ENCODE measurements at regions not wholly inside any gene's neighbourhood (a gene's known extent, or its start where the extent isn't known, plus 50 kb on each side); places are given as distances from the start of the nearest gene placed in this dataset.

DNA sequence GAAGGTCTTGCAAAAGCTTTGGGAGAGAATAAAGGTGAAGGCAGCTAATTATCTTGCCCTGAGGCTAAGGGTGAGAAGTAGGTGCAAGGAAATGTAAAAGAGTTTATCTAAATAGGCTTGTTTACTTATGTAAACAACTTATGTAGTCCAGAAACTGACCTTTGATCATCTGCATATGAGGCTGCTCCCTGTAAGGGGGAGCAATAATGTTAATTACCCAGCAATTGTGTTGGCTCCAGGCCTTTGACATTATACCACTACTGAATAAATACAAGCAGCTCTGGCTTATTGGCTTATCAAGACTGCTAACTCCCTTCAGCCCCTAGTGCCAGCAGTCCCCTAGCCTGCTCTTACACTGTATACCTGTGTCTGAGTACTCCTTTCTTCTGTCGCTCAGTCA lies 303.7 kb upstream of the GNPDA2 start:
- TF ChIP-seq, protein P1, sequence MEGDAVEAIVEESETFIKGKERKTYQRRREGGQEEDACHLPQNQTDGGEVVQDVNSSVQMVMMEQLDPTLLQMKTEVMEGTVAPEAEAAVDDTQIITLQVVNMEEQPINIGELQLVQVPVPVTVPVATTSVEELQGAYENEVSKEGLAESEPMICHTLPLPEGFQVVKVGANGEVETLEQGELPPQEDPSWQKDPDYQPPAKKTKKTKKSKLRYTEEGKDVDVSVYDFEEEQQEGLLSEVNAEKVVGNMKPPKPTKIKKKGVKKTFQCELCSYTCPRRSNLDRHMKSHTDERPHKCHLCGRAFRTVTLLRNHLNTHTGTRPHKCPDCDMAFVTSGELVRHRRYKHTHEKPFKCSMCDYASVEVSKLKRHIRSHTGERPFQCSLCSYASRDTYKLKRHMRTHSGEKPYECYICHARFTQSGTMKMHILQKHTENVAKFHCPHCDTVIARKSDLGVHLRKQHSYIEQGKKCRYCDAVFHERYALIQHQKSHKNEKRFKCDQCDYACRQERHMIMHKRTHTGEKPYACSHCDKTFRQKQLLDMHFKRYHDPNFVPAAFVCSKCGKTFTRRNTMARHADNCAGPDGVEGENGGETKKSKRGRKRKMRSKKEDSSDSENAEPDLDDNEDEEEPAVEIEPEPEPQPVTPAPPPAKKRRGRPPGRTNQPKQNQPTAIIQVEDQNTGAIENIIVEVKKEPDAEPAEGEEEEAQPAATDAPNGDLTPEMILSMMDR (IDR thresholded peaks at IDR 0.05; ENCODE audit: insufficient read depth, low read depth, low read length), result no peak
- no peak for DNase-seq (ENCODE audit: low read depth)
- H3K4me3 ChIP-seq (ENCODE audit: low read depth, low read length), result no peak overlapping the region

DNA sequence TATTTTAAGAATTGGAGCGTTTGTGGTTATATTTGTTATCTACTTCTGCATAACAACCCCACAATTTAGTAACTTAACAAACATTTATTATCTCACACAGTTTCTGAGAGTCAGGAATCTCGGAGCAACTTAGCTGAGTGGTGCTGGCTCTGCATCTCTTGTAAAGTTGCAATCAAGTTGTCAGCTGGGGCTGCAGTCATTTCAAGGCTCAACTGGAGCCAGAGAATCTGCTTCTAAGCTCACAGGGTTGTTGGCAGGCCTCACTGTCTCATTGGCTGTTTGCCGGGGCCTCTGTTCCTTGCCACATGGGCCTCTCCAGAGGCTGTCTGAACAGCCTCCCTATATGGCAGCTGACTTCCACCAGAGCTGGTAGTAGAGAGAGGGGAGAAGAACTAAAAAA lies 281.2 kb upstream of the GNPDA2 start:
- H3K4me3 ChIP-seq (ENCODE audit: low read depth, low read length), result no peak overlapping the region
- no peak for DNase-seq (ENCODE audit: low read depth)
- TF ChIP-seq, protein P1 (IDR thresholded peaks at IDR 0.05; ENCODE audit: insufficient read depth, low read depth, low read length), result no peak

DNA sequence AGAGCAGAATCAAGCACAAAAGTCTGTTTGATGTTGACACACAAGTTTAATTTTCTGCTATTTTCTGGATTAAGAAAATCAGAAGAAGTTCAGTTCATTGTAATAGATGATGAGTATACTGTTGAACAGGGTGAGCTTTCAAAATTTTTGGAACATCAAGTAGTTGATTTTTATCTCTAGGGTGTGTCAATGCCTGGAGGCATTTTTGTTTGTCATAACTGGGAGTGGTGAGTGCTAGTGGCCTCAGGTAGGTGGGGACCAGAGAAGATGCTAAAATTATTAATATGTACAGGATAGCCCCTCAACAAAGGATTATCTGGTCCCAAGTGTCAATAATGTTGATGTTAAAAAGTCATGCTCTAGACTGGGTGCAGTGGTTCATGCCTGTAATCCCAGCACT lies 279.7 kb upstream of the GNPDA2 start:
- no peak overlapping the region for H3K4me3 ChIP-seq (ENCODE audit: low read depth, low read length)
- TF ChIP-seq, protein P1 (IDR thresholded peaks at IDR 0.05; ENCODE audit: insufficient read depth, low read depth, low read length), result no peak

DNA sequence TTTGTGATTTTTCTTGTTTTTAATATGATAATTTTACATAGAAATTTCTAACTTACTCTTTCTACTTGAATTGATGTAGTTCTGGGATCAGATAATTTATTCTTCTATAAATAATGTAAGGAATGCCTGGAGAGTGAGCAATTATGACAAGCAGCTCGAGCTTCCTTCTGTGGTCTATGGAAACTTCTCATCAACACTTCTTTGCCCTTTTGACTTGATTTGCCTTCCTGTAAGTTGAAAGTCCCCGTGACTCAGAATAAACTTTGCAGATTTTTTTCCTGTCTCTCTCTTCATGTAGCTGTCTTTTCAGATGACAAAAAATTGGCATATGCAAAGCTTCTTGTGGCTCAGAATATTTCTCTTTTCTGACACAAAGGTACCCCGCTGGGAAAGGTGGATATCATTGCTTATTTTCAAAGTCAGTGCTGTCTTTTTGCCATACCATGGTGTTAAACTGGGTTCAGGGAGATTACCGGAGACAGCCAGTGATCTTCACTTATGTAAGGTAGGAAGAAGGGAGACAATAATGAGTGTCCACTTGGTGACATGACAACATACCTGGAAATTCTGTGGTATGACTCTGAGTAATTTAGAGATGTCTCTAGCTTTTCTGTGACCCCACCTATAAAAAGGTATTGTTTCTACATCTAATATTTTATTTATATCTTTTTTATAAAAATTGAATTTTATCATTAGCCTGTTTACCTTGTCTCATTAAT lies 278.6 kb upstream of the GNPDA2 start:
- H3K4me3 ChIP-seq (ENCODE audit: low read depth, low read length), result no peak overlapping the region
- DNase-seq (ENCODE audit: low read depth), result no peak
- TF ChIP-seq, protein P1 (IDR thresholded peaks at IDR 0.05; ENCODE audit: insufficient read depth, low read depth, low read length), result no peak

More for the DNA sequence above, 279.7 kb upstream of the GNPDA2 start:
- no peak for DNase-seq (ENCODE audit: low read depth)

DNA sequence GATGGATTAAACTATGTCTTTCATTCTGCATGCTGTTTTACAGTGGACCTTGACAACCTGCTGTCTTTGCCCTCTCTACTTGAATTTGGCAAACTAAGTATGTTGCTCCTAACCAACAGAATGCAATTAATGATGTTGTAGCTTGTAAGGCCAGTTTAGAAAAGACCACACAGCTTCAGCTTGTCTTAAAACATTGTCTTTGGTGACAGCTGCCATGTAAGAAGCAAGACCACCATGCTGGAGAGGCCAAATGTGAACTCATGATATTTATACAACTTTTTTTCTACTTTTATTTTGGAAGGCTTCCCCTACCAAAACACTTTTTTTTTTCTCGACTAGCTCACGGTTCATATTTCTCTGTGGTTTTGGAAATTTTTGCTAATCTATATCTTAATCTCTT lies 278.0 kb upstream of the GNPDA2 start:
- DNase-seq (ENCODE audit: low read depth), result no peak
- TF ChIP-seq, protein P1 (IDR thresholded peaks at IDR 0.05; ENCODE audit: insufficient read depth, low read depth, low read length), result no peak
- H3K4me3 ChIP-seq (ENCODE audit: low read depth, low read length), result no peak overlapping the region

DNA sequence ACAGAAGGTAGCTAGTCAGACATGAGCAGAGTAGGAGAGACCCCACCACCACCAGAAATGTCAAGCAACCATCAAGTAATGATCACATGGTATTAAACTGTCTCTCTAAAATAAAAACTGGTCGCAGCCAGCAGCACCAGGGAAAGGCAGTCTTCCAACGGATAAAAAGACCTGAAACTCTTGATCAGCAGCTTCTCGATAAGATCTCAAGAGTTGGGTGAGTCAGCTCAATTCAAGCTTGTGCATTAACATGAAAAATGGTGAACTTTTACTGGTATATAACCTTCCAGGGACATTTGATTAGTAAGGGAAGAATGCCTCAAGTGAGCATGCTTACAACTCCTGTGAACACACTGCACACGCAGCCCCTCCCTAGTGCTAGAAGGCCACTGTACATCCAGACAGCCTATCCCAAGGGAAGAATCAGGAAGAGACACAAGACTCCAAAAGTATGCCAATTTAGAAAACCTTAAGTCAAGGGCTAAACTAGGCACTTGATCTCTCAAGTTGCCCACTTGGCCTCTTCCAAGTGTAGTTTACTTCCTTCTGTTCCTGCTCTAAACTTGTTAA lies 270.0 kb upstream of the GNPDA2 start:
- TF ChIP-seq, protein P1 (IDR thresholded peaks at IDR 0.05; ENCODE audit: insufficient read depth, low read depth, low read length), result no peak
- DNase-seq (ENCODE audit: low read depth), result no peak
- no peak overlapping the region for H3K4me3 ChIP-seq (ENCODE audit: low read depth, low read length)

Measured in fibroblast of villous mesenchyme (primary cell).